Transverse colon (tissue), 4 donors: ENCODE measurements at regions not wholly inside any gene's neighbourhood (a gene's known extent, or its start where the extent isn't known, plus 50 kb on each side); places are given as distances from the start of the nearest gene placed in this dataset.

Experiments used
- DNase-seq: peaks from one replicate; pipeline ENCODE4 v3.0.0-alpha.2; 2019
- H3K27ac ChIP-seq, 4 donors: fragments of 200-600 bp; sonication (generic); 2 replicates each; pipeline ENCODE4 v1.5.1; 2016 to 2018; ENCODE audit warnings: inconsistent platforms in 4 of 4
- H3K27me3 ChIP-seq: fragments of 200-600 bp; sonication (generic); 2 replicates; pipeline ENCODE4 v1.5.1; 2017; ENCODE audit warnings: inconsistent platforms
- H3K36me3 ChIP-seq, 4 donors: fragments of 200-600 bp; sonication (generic); 2 replicates each; pipeline ENCODE4 v1.5.1; 2017 to 2019; ENCODE audit warnings: inconsistent platforms in 4 of 4
- H3K4me1 ChIP-seq, 4 donors: fragments of 200-600 bp; sonication (generic); 2 replicates each; pipeline ENCODE4 v1.5.1; 2017 to 2020; ENCODE audit warnings: inconsistent platforms in 4 of 4
- H3K4me3 ChIP-seq, 4 donors: fragments of 200-600 bp; sonication (generic); 1 replicate in 1 of 4; 2 replicates in 3 of 4; pipeline versions ENCODE4 v1.5.1 to v1.6.1; 2017 to 2019; ENCODE audit warnings: inconsistent platforms in 4 of 4
- H3K9me3 ChIP-seq, 2 donors: fragments of 200-600 bp; sonication (generic); 2 replicates each; pipeline ENCODE4 v1.5.1; 2017 to 2019; ENCODE audit warnings: inconsistent platforms in 2 of 2
- CTCF ChIP-seq, 5 experiments: fragments of 200-600 bp in 3 of 5; fragments of 450-650 bp in 2 of 5; sonication (generic) in 3 of 5; IDR thresholded peaks; 1 replicate in 2 of 5; 2 replicates in 3 of 5; pipeline ENCODE4 v1.5.1; 2016 to 2017; ENCODE audit warnings: antibody characterized with exemption in 5 of 5, inconsistent platforms in 3 of 5, mild to moderate bottlenecking in 2 of 5, moderate library complexity in 1 of 5
- EP300 ChIP-seq: sonication (generic); formaldehyde crosslinking; IDR thresholded peaks from one replicate; pipeline ENCODE4 v1.6.1; 2017; ENCODE audit warnings: antibody characterized with exemption, low read depth
- POLR2A ChIP-seq: fragments of 450-650 bp; IDR thresholded peaks from one replicate; pipeline ENCODE4 v1.6.1; 2016; ENCODE audit warnings: antibody characterized with exemption, mild to moderate bottlenecking, moderate library complexity
- POLR2AphosphoS5 ChIP-seq, 3 donors: sonication (generic); formaldehyde crosslinking; IDR thresholded peaks; one replicate each; pipeline ENCODE4 v1.6.1; 2016; ENCODE audit warnings: antibody characterized with exemption in 3 of 3
- WGBS, 2 donors: methylation state at CpG; one replicate each; pipeline ENCODE4 v1.1.5; 2018; ENCODE audit warnings: low coverage in 1 of 2; 5-methylcytosine and 5-hydroxymethylcytosine counted together
- in situ Hi-C, 4 donors: fragments of 200-750 bp; cut with MboI; loops; one replicate each; pipeline versions ENCODE4 v1.15.0 to v1.15.1; 2017; ENCODE audit warnings: low sequenced_read_pairs in 3 of 4, low pct_ligation_motif_present in 1 of 4, low pct_unique_long_range_greater_than_20kb in 1 of 4
- intact Hi-C: fragments of 100-400 bp; cut with DNase I; formaldehyde crosslinking; loops from one replicate; pipeline ENCODE4 v1.15.1; 2023; ENCODE audit warnings: low total_unique reads

- in situ Hi-C loops = no loop called here
- intact Hi-C loops = no loop called here
- no peak for DNase-seq
Measured at GRCh38 chr10:90412582-90412981, 445.3 kb downstream of the HTR7 start.

GRCh38 chr10:90413196-90413595 lies 444.6 kb downstream of the HTR7 start:
- H3K27me3 ChIP-seq = no peaks in the 10 kb centered on the region
- no peak overlapping the region for H3K27ac ChIP-seq
- H3K4me3 ChIP-seq = no peak overlapping the region
- TF ChIP-seq POLR2A = no peak
- TF ChIP-seq CTCF (IDR thresholded peaks at IDR 0.05) = no peak
- TF ChIP-seq POLR2AphosphoS5 (IDR thresholded peaks at IDR 0.05) = no peak
- no peak for TF ChIP-seq EP300
- peaks cover 0 to 3% of the 10 kb centered on the region in 2 donors for H3K9me3 ChIP-seq
- H3K36me3 ChIP-seq = no peaks in the 10 kb centered on the region
- WGBS, 2 donors = 44 to 58% methylated on average over 3 of the region's 3 CpGs
- in situ Hi-C loops (no loop called here), intact Hi-C loops (no loop called here)
- H3K4me1 ChIP-seq = no peaks in the 10 kb centered on the region
- DNase-seq = no peak

More at GRCh38 chr10:90412582-90412981, 445.3 kb downstream of the HTR7 start:
- Histone ChIP-seq H3K27me3 (no peaks in the 10 kb centered on the region), H3K4me3 (no peak overlapping the region), H3K9me3 (peaks cover 0 to 3% of the 10 kb centered on the region in 2 donors), H3K36me3 (no peaks in the 10 kb centered on the region), H3K27ac (no peak overlapping the region), H3K4me1 (no peaks in the 10 kb centered on the region)
- TF ChIP-seq EP300 = no peak
- no peak for TF ChIP-seq POLR2A
- TF ChIP-seq POLR2AphosphoS5 (IDR thresholded peaks at IDR 0.05) = no peak
- no peak for TF ChIP-seq CTCF (IDR thresholded peaks at IDR 0.05)

- Histone ChIP-seq H3K27me3 (no peaks in the 10 kb centered on the region), H3K9me3 (peaks cover 0 to 3% of the 10 kb centered on the region in 2 donors), H3K27ac (no peak overlapping the region), H3K4me1 (no peaks in the 10 kb centered on the region), H3K36me3 (no peaks in the 10 kb centered on the region), H3K4me3 (no peak overlapping the region)
- 85 to 93% methylated on average over 3 of the region's 3 CpGs for WGBS, 2 donors
- in situ Hi-C loops = no loop called here
- no peak for TF ChIP-seq EP300
- no peak for TF ChIP-seq POLR2AphosphoS5 (IDR thresholded peaks at IDR 0.05)
- TF ChIP-seq POLR2A = no peak
- TF ChIP-seq CTCF (IDR thresholded peaks at IDR 0.05) = no peak
- intact Hi-C loops = loop anchor here (2.0 kb wide), 1 partner anchor 76 kb away; no protein-coding TSS in a partner anchor
- no peak for DNase-seq
Measured at GRCh38 chr10:90414926-90415325, 442.9 kb downstream of the HTR7 start.

GRCh38 chr10:90417029-90417428 lies 440.8 kb downstream of the HTR7 start:
- TF ChIP-seq POLR2AphosphoS5 (IDR thresholded peaks at IDR 0.05) (no peak), EP300 (no peak), POLR2A (no peak), CTCF (IDR thresholded peaks at IDR 0.05) (no peak)
- Histone ChIP-seq H3K4me1 (no peaks in the 10 kb centered on the region), H3K27me3 (no peaks in the 10 kb centered on the region), H3K27ac (no peak overlapping the region), H3K36me3 (no peaks in the 10 kb centered on the region), H3K4me3 (no peak overlapping the region), H3K9me3 (no peaks in the 10 kb centered on the region)
- in situ Hi-C loops = no loop called here
- intact Hi-C loops = no loop called here
- 48 to 52% methylated on average over 3 of the region's 3 CpGs for WGBS, 2 donors
- DNase-seq = no peak
